Loucy (cell line): ENCODE measurements at regions not wholly inside any gene's neighbourhood (a gene's known extent, or its start where the extent isn't known, plus 50 kb on each side); places are given as distances from the start of the nearest gene placed in this dataset.

Experiments used
- CTCF ChIP-seq: fragments of 200-600 bp; sonication (generic); conservative IDR thresholded peaks from 2 replicates; pipeline ENCODE4 v1.5.1; 2014; ENCODE audit warnings: mild to moderate bottlenecking, antibody characterized with exemption, low read length
- EZH2phosphoT487 ChIP-seq: fragments of 200-600 bp; IDR thresholded peaks from 2 replicates; pipeline ENCODE4 v1.6.1; 2018; ENCODE audit warnings: antibody characterized with exemption, mild to moderate bottlenecking, moderate library complexity, borderline replicate concordance

GRCh38 chr17:77361986-77362620, 221.3 kb downstream of the SEC14L1 start:
- no peak for TF ChIP-seq CTCF
- no peak for TF ChIP-seq EZH2phosphoT487
